ENCODE measurements at regions not wholly inside any gene's neighbourhood (a gene's known extent, or its start where the extent isn't known, plus 50 kb on each side); places are given as distances from the start of the nearest gene placed in this dataset.

- TF ChIP-seq ZNF749 (CRISPR knock-in tag; IDR thresholded peaks at IDR 0.05; ENCODE audit: borderline replicate concordance) (no peak), MLXIP (CRISPR knock-in tag; IDR thresholded peaks at IDR 0.05; ENCODE audit: borderline replicate concordance) (no peak), ZNF432 (CRISPR knock-in tag; IDR thresholded peaks at IDR 0.05; ENCODE audit: borderline replicate concordance) (no peak), RXRB (CRISPR knock-in tag; IDR thresholded peaks at IDR 0.05; ENCODE audit: borderline replicate concordance) (peak; percentile 44; the same call in 1 of the 2 replicates), ZNF639 (CRISPR knock-in tag; conservative IDR thresholded peaks at IDR 0.05) (0 out of 2 replicates have a peak, but pooled peaks have one; percentile 26), GATAD1 (CRISPR knock-in tag; IDR thresholded peaks at IDR 0.05) (peak; percentile 48; the same call in 1 of the 2 replicates), E2F5 (CRISPR knock-in tag; conservative IDR thresholded peaks at IDR 0.05) (no peak), TARDBP (CRISPR knock-in tag; IDR thresholded peaks at IDR 0.05) (peak; percentile 56; the same call in 1 of the 2 replicates), ZNF234 (CRISPR knock-in tag; conservative IDR thresholded peaks at IDR 0.05) (no peak), ZGPAT (CRISPR knock-in tag; IDR thresholded peaks at IDR 0.05) (0 out of 2 replicates have a peak, but pooled peaks have one; percentile 45), FOXJ3 (CRISPR knock-in tag; IDR thresholded peaks at IDR 0.05; ENCODE audit: borderline replicate concordance) (peak; percentile 24; the same call in 1 of the 2 replicates), TFE3 (CRISPR knock-in tag; IDR thresholded peaks at IDR 0.05) (peak; percentile 88), TIGD3 (CRISPR knock-in tag; IDR thresholded peaks at IDR 0.05; ENCODE audit: borderline replicate concordance) (no peak), REST (IDR thresholded peaks at IDR 0.05; ENCODE audit: borderline replicate concordance in 1 of 2, low read depth in 1 of 2, low read length in 2 of 2) (peak; percentile 57 to 98)
Observed at GRCh38 chr20:6490849-6491248, 276.6 kb upstream of the BMP2 start (continued).
